ENCODE measurements at regions not wholly inside any gene's neighbourhood (a gene's known extent, or its start where the extent isn't known, plus 50 kb on each side); places are given as distances from the start of the nearest gene placed in this dataset.

- TF ChIP-seq CTCF (IDR thresholded peaks at IDR 0.05) (no peak), POLR2AphosphoS5 (IDR thresholded peaks at IDR 0.05) (no peak), POLR2A (IDR thresholded peaks at IDR 0.05) (no peak)
Measured at GRCh38 chr5:58187432-58188261, 272.2 kb downstream of the PLK2 start.
